OCI-LY7 (cell line): ENCODE measurements at regions not wholly inside any gene's neighbourhood (a gene's known extent, or its start where the extent isn't known, plus 50 kb on each side); places are given as distances from the start of the nearest gene placed in this dataset.

Experiments used
- CTCF ChIP-seq: fragments of 200-600 bp; sonication (generic); conservative IDR thresholded peaks from 2 replicates; pipeline ENCODE4 v1.5.1; 2014; ENCODE audit warnings: mild to moderate bottlenecking, antibody characterized with exemption, low read length, moderate library complexity, mixed read lengths
- EZH2phosphoT487 ChIP-seq: fragments of 200-600 bp; sonication (generic); IDR thresholded peaks from 2 replicates; pipeline ENCODE4 v1.6.1; 2018; ENCODE audit warnings: low read depth, borderline replicate concordance, mild to moderate bottlenecking, mixed run types, antibody characterized with exemption, low read length, moderate library complexity, mixed read lengths

GRCh38 chr3:4928277-4928789 lies 50.9 kb upstream of the BHLHE40 start:
- no peak for TF ChIP-seq CTCF
- TF ChIP-seq EZH2phosphoT487: no peak
